IPS-15b (cell line): ENCODE measurements at regions not wholly inside any gene's neighbourhood (a gene's known extent, or its start where the extent isn't known, plus 50 kb on each side); places are given as distances from the start of the nearest gene placed in this dataset.

Experiments
- H3K27me3 ChIP-seq: one replicate; pipeline ENCODE4 v1.6.1; 2013; ENCODE audit warnings: low read length; ENCODE audit not compliant: control insufficient read depth, insufficient read depth
- H3K36me3 ChIP-seq: one replicate; pipeline ENCODE4 v1.6.1; 2013; ENCODE audit warnings: low read length; ENCODE audit not compliant: control insufficient read depth, insufficient read depth
- H3K4me1 ChIP-seq: one replicate; pipeline ENCODE4 v1.6.1; 2013; ENCODE audit warnings: mild to moderate bottlenecking, low read length; ENCODE audit not compliant: control insufficient read depth, insufficient read depth
- H3K4me3 ChIP-seq: one replicate; pipeline ENCODE4 v1.5.1; 2013; ENCODE audit warnings: low read depth, low read length
- H3K9ac ChIP-seq: one replicate; pipeline ENCODE4 v1.6.1; 2013; ENCODE audit warnings: low read depth, mild to moderate bottlenecking, low read length
- H3K9me3 ChIP-seq: one replicate; pipeline ENCODE4 v1.6.1; 2013; ENCODE audit warnings: mild to moderate bottlenecking, low read length; ENCODE audit not compliant: control insufficient read depth, insufficient read depth

- H3K36me3 ChIP-seq = no peaks in the 10 kb centered on the region
- H3K9ac ChIP-seq = no peak overlapping the region
- H3K9me3 ChIP-seq = no peaks in the 10 kb centered on the region
- peaks cover 7% of the 10 kb centered on the region for H3K27me3 ChIP-seq
- no peaks in the 10 kb centered on the region for H3K4me1 ChIP-seq
- no peak overlapping the region for H3K4me3 ChIP-seq
Observed at GRCh38 chr12:113766131-113766878, 199.8 kb downstream of the RBM19 start.

- Histone ChIP-seq H3K27me3 (peaks cover 7% of the 10 kb centered on the region), H3K9ac (no peak overlapping the region), H3K36me3 (no peaks in the 10 kb centered on the region), H3K9me3 (no peaks in the 10 kb centered on the region), H3K4me3 (no peak overlapping the region), H3K4me1 (no peaks in the 10 kb centered on the region)
Observed at GRCh38 chr12:113764661-113765060, 201.5 kb downstream of the RBM19 start.

GRCh38 chr12:113762882-113763816 lies 203.0 kb downstream of the RBM19 start:
- H3K9me3 ChIP-seq = no peaks in the 10 kb centered on the region
- H3K36me3 ChIP-seq = no peaks in the 10 kb centered on the region
- H3K9ac ChIP-seq = no peak overlapping the region
- H3K27me3 ChIP-seq = peaks cover 7% of the 10 kb centered on the region
- H3K4me3 ChIP-seq = no peak overlapping the region
- no peaks in the 10 kb centered on the region for H3K4me1 ChIP-seq

DNA sequence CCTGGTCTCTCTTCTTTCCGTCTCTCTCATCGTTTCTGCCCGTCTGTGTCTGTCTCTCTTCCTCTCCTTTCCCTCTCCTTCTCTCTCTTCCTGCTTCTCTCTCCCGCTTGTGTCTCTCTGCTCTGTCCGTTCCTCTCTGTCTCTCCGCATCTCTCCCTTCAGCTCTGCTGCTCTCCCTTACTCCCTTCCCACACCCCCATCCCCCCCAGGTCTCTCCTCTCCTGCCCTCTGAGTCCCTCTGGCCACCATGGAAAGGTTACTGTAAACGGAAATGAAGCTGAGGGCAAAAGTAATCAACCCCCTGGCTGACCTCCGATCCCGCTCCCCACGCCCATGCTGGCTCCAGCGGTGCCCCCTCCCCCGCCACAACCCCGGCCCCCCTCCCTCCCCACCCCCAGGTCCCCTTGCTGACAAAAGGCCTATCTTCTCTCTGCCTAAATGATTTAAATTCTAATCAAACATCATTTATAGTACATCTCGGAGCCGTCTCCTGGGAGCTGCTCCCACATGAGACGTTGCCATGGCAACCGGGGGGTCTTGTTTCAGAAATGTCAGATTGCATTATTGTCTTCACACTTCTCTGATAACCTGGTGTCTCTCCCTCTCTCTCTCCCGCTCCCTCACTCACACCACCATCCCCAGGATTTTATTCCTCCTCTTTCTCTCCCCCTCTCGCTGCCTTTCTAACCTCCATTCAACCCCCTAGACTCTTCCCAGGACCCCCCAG lies 203.8 kb downstream of the RBM19 start:
- no peak overlapping the region for H3K4me3 ChIP-seq
- H3K27me3 ChIP-seq = peaks cover 7% of the 10 kb centered on the region
- H3K36me3 ChIP-seq = no peaks in the 10 kb centered on the region
- no peaks in the 10 kb centered on the region for H3K4me1 ChIP-seq
- no peaks in the 10 kb centered on the region for H3K9me3 ChIP-seq
- no peak overlapping the region for H3K9ac ChIP-seq

DNA sequence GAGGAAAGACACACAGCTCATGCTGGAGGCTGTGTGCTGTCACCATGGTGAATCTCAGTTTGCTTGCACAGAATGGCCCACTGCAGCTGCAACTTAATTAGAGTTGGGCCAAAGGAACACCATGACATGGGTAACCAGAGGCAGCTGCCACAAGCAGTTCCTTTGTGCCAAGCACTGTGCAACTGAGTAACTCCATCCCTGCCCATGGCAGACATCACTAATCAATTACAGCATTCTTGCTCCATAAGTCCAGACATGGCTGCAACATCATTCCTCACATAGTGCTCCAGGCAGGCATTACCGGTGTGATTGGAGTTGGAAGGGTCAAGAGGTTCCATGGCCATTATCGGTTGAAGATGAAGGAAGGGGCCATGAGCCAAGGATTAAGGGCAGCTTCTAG lies 207.0 kb downstream of the RBM19 start:
- H3K36me3 ChIP-seq = no peaks in the 10 kb centered on the region
- no peaks in the 10 kb centered on the region for H3K4me1 ChIP-seq
- H3K4me3 ChIP-seq = no peak overlapping the region
- H3K27me3 ChIP-seq = no peaks in the 10 kb centered on the region
- no peak overlapping the region for H3K9ac ChIP-seq
- H3K9me3 ChIP-seq = no peaks in the 10 kb centered on the region

DNA sequence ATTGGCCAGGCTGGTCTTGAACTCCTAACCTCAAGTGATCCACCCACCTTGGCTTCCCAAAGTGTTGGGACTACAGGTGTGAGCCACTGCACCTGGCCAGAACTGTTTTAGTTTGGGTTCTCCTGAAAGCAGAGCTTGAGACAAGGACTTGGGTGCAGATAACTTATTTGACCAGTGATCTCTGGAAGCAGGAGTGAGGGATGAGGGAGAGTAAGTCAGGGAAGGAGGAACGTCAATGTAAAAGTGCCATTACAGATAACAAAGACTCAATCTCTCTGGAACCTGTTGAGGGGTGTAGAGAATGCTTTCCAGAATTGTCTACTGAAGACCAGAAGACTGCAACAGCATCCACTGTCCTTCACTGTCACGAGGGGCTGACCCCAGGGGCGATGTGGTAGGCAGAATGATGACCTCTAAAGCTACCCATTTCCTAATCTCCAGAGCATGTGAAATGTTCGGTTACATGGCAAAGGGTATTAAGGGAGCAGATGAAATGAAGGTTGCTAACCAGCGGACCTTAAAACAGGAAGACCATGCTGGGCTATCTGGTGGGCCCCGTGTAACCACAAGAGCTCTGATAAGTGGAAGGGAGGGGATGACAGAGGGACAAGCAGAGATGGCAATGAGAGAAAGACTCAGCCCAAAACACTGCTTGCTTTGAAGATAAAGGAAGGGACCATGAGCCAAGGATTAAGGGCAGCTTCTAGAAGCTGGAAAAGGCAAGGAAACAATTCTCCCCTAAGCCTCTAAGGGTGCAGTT lies 207.8 kb downstream of the RBM19 start:
- no peak overlapping the region for H3K9ac ChIP-seq
- no peaks in the 10 kb centered on the region for H3K36me3 ChIP-seq
- no peaks in the 10 kb centered on the region for H3K4me1 ChIP-seq
- no peaks in the 10 kb centered on the region for H3K27me3 ChIP-seq
- no peaks in the 10 kb centered on the region for H3K9me3 ChIP-seq
- H3K4me3 ChIP-seq = no peak overlapping the region

DNA sequence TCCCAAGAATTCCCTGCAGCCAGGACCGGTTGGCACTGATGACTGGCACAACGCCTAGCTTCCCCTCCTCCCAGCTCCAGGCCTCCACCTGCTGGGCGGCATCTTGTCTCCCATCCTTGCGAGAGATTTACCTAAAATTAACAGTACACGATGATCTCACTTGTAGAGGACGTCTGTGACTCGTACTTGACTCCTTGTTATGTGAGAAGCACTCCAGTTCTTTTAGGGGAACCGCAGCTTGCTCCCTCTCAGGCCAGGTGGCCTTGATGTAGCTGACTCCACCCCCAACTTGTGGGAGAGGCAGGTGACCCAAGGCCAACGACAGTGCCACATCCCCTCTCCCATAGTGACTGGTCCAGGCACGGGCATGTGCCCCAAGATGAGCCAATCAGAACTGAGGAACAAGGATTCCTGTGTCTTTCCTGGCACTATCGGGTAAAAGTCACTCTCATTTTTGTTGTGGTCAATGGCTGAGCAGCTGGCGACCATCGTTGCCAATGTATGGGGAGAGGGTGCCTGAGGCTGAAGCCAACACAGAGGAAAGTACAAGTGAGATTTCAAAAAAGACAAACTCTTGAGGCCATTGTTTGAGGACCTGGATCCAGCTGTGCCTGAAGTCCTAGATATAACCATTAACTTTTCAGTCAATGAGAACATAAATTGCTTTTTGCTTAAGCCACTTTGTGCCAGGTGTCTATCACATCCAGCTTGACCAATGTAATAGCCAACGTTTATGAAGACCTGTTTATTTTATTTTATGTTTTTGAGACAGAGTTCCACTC lies 208.7 kb downstream of the RBM19 start:
- Histone ChIP-seq H3K27me3 (no peaks in the 10 kb centered on the region), H3K36me3 (no peaks in the 10 kb centered on the region), H3K9me3 (no peaks in the 10 kb centered on the region), H3K4me1 (no peaks in the 10 kb centered on the region), H3K9ac (no peak overlapping the region), H3K4me3 (no peak overlapping the region)

GRCh38 chr12:113756609-113757008 lies 209.5 kb downstream of the RBM19 start:
- Histone ChIP-seq H3K4me3 (no peak overlapping the region), H3K4me1 (no peaks in the 10 kb centered on the region), H3K27me3 (no peaks in the 10 kb centered on the region)

DNA sequence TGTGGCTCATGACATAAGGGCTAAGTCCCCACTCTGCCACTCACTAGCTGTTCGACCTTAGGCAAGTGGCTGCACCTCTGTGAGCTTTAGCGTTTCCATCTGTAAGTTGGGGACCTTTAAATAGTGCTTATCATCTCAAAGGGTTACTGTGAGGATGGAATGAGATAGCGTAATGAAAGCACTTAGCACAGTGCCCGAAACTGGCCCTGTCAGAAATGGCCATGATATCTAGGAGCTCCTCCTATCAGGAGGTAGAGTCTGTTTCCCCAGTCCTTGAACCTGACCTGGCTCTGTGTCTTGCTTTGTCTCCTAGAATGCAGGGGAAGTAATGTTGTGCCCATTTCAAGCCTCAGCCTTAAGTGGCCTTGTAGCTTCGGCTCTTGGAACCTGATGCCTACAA lies 211.0 kb downstream of the RBM19 start:
- Histone ChIP-seq H3K4me3 (no peak overlapping the region), H3K36me3 (no peaks in the 10 kb centered on the region), H3K9ac (no peak overlapping the region), H3K4me1 (no peaks in the 10 kb centered on the region), H3K9me3 (no peaks in the 10 kb centered on the region), H3K27me3 (no peaks in the 10 kb centered on the region)

More at GRCh38 chr12:113756609-113757008, 209.5 kb downstream of the RBM19 start:
- no peak overlapping the region for H3K9ac ChIP-seq
- no peaks in the 10 kb centered on the region for H3K36me3 ChIP-seq
- no peaks in the 10 kb centered on the region for H3K9me3 ChIP-seq

GRCh38 chr12:113751513-113751912 lies 214.6 kb downstream of the RBM19 start:
- Histone ChIP-seq H3K9ac (no peak overlapping the region), H3K9me3 (no peaks in the 10 kb centered on the region), H3K27me3 (peaks cover 23% of the 10 kb centered on the region), H3K4me3 (no peak overlapping the region), H3K4me1 (no peaks in the 10 kb centered on the region), H3K36me3 (no peaks in the 10 kb centered on the region)
